ENCODE measurements at regions not wholly inside any gene's neighbourhood (a gene's known extent, or its start where the extent isn't known, plus 50 kb on each side); places are given as distances from the start of the nearest gene placed in this dataset.
"Not testable (repeated sequence)": the region's sequence is repeated elsewhere in the genome, so short reads cannot be mapped to it uniquely, and the experiment has no call there.

- no peaks in the 10 kb centered on the region for H3K4me1 ChIP-seq
- no peak overlapping the region for H3K4me3 ChIP-seq
- TF ChIP-seq POLR2A (IDR thresholded peaks at IDR 0.05) (no peak), CTCF (IDR thresholded peaks at IDR 0.05) (no peak)
- H3K36me3 ChIP-seq (ENCODE audit: low read depth, missing control alignments) = no peaks in the 10 kb centered on the region
- intact Hi-C loops (cut with DNase I; ENCODE audit: low total_unique reads) = no loop called here
- no peak for DNase-seq
- no peaks in the 10 kb centered on the region for H3K27me3 ChIP-seq
- 77 to 84% methylated on average over 12 of the region's 12 CpGs for WGBS, 2 donors
- H3K9me3 ChIP-seq = no peaks in the 10 kb centered on the region
- H3K27ac ChIP-seq = no peak overlapping the region
Observed at GRCh38 chr17:22303096-22303495, 610.8 kb downstream of the KCNJ18 start.

DNA sequence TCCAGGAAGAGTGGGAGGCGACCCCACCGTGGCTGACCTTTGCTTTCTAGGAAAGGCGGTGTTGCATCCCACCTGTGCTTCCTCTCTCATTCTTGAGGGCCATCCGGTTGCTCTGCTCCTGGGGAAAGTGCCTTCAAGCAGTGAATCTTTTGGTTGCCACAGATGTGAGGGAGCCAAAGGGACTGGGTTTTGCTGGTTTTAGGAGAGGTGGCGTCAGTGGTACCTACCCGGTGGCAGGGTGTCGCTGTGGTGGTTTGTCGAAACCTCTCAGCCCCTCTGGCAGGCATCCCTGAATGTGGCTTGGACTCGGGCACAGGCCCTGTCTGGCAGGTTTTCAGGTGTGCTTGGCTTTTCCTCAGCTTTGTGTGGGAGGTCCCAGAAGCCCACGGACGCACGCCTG, 611.5 kb downstream of the KCNJ18 start:
- Histone ChIP-seq H3K27ac (no peak overlapping the region), H3K4me1 (no peaks in the 10 kb centered on the region), H3K36me3 (ENCODE audit: low read depth, missing control alignments) (no peaks in the 10 kb centered on the region), H3K9me3 (no peaks in the 10 kb centered on the region), H3K27me3 (no peaks in the 10 kb centered on the region), H3K4me3 (no peak overlapping the region)
- WGBS, 2 donors = 50 to 75% methylated on average over 6 to 12 of the region's 12 CpGs
- TF ChIP-seq POLR2A (IDR thresholded peaks at IDR 0.05) (no peak), CTCF (IDR thresholded peaks at IDR 0.05) (no peak)
- DNase-seq = no peak
- intact Hi-C loops (cut with DNase I; ENCODE audit: low total_unique reads) = no loop called here

GRCh38 chr17:22304667-22305303, 612.5 kb downstream of the KCNJ18 start:
- Histone ChIP-seq H3K27ac (no peak overlapping the region), H3K9me3 (no peaks in the 10 kb centered on the region), H3K4me3 (peak overlapping the region; percentile 2 to 31), H3K36me3 (ENCODE audit: low read depth, missing control alignments) (no peaks in the 10 kb centered on the region), H3K4me1 (no peaks in the 10 kb centered on the region), H3K27me3 (no peaks in the 10 kb centered on the region)
- intact Hi-C loops (cut with DNase I; ENCODE audit: low total_unique reads) = no loop called here
- WGBS, 2 donors = 67 to 71% methylated on average over 25 to 31 of the region's 31 CpGs
- no peak for TF ChIP-seq CTCF (IDR thresholded peaks at IDR 0.05)
- TF ChIP-seq POLR2A (IDR thresholded peaks at IDR 0.05) = no peak
- peak; percentile 45 for DNase-seq

- no peak for DNase-seq
- no peaks in the 10 kb centered on the region for H3K4me1 ChIP-seq
- H3K4me3 ChIP-seq = peak overlapping the region in 1 of 2 donors; percentile 2
- 72% methylated on average over 32 of the region's 32 CpGs for WGBS, 2 donors
- H3K36me3 ChIP-seq (ENCODE audit: low read depth, missing control alignments) = no peaks in the 10 kb centered on the region
- H3K9me3 ChIP-seq = no peaks in the 10 kb centered on the region
- intact Hi-C loops (cut with DNase I; ENCODE audit: low total_unique reads) = no loop called here
- no peak for TF ChIP-seq POLR2A (IDR thresholded peaks at IDR 0.05)
- no peak for TF ChIP-seq CTCF (IDR thresholded peaks at IDR 0.05)
- H3K27me3 ChIP-seq = no peaks in the 10 kb centered on the region
- H3K27ac ChIP-seq = no peak overlapping the region
Observed at GRCh38 chr17:22305356-22306071, 613.2 kb downstream of the KCNJ18 start.

DNA sequence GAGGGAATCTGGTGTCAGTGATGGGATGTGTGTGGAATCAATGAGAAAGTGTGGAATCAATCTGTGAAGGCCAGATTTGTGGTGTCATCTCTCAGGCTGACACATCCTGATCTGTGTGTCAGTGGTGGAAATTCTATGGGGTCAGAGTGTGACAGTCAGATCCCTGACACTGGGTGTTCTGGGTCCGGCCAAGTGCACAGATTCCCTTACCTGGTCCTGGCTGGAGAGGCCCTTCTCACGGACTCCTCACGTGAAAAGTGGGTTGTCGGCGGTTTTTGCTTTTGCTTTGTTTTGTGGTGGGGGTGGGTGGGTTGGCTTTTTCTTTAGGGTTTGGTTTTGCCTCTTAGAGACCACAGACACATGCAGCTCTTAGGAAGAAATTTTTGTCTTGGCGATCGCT, 618.0 kb downstream of the KCNJ18 start:
- H3K27ac ChIP-seq; H3K27me3 ChIP-seq; DNase-seq; intact Hi-C loops (cut with DNase I; ENCODE audit: low total_unique reads); H3K4me3 ChIP-seq; H3K9me3 ChIP-seq; H3K4me1 ChIP-seq; H3K36me3 ChIP-seq (ENCODE audit: low read depth, missing control alignments): not testable (repeated sequence)
- 62 to 67% methylated on average over 7 of the region's 7 CpGs for whole genome bisulfite sequencing, 2 donors

Data from testis (tissue), 2 donors.